Activated CD4-positive, alpha-beta T cell treated with anti-CD3 and anti-CD28 coated beads, Interleukin-2, amount 10 ng/mL, durations not matched to agents 24 days and 14 days (primary cell): ENCODE measurements at regions not wholly inside any gene's neighbourhood (a gene's known extent, or its start where the extent isn't known, plus 50 kb on each side); places are given as distances from the start of the nearest gene placed in this dataset.
"Not testable (repeated sequence)": the region's sequence is repeated elsewhere in the genome, so short reads cannot be mapped to it uniquely, and the experiment has no call there.

Experiments
- DNase-seq: peaks from one replicate; pipeline ENCODE4 v3.0.0; 2022
- H3K27ac Mint-ChIP-seq: one replicate; pipeline ENCODE4 v1.8.0; 2022; ENCODE audit warnings: mild to moderate bottlenecking, mixed read lengths
- H3K27me3 Mint-ChIP-seq: one replicate; pipeline ENCODE4 v1.8.0; 2022; ENCODE audit warnings: mixed read lengths
- H3K36me3 Mint-ChIP-seq: one replicate; pipeline ENCODE4 v1.8.0; 2022; ENCODE audit warnings: low read depth, mild to moderate bottlenecking, mixed read lengths
- H3K4me1 Mint-ChIP-seq: one replicate; pipeline ENCODE4 v1.8.0; 2021; ENCODE audit warnings: mixed read lengths
- H3K4me3 Mint-ChIP-seq: one replicate; pipeline ENCODE4 v1.8.0; 2022; ENCODE audit warnings: mild to moderate bottlenecking, moderate library complexity, mixed read lengths
- H3K9me3 Mint-ChIP-seq: one replicate; pipeline ENCODE4 v1.8.0; 2021; ENCODE audit warnings: mixed read lengths
- intact Hi-C: fragments of 100-400 bp; cut with micrococcal nuclease; formaldehyde crosslinking; loops from one replicate; pipeline ENCODE4 v1.15.1; 2023

- no peaks in the 10 kb centered on the region for H3K9me3 Mint-ChIP-seq
- no peaks in the 10 kb centered on the region for H3K27me3 Mint-ChIP-seq
- intact Hi-C loops: no loop called here
- no peak for DNase-seq
- H3K27ac Mint-ChIP-seq: no peak overlapping the region
- no peaks in the 10 kb centered on the region for H3K4me1 Mint-ChIP-seq
- H3K4me3 Mint-ChIP-seq: no peak overlapping the region
- H3K36me3 Mint-ChIP-seq: no peaks in the 10 kb centered on the region
Observed at GRCh38 chr11:80925321-80925720, 1484.5 kb upstream of the TENM4 start.

DNA sequence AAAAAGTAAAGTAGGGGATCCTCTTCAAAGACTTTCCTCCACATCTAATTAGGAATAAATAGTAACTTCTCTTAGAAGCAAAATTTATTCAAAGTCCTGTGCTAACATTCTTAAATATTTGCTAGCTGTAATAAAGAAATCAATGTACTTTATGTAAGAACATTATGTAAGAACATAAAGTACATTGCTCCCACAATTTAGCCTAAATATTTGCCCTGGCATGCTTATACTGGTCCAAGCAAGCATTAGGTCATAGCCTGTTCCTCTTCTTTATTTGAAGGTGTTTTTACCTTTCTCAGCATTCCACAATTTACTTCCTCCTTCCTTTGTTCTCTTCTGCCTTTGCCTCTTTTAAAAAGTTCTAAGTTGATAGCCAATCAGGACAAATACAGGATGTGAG lies 1480.5 kb upstream of the TENM4 start:
- H3K4me3 Mint-ChIP-seq, H3K4me1 Mint-ChIP-seq, H3K27me3 Mint-ChIP-seq, H3K9me3 Mint-ChIP-seq, DNase-seq, H3K27ac Mint-ChIP-seq, intact Hi-C loops, H3K36me3 Mint-ChIP-seq: not testable (repeated sequence)

GRCh38 chr11:80916173-80916798 lies 1475.5 kb upstream of the TENM4 start:
- intact Hi-C loops: no loop called here
- DNase-seq: no peak
- H3K9me3 Mint-ChIP-seq: no peaks in the 10 kb centered on the region
- H3K27ac Mint-ChIP-seq: no peak overlapping the region
- H3K4me1 Mint-ChIP-seq: no peaks in the 10 kb centered on the region
- H3K36me3 Mint-ChIP-seq: no peaks in the 10 kb centered on the region
- H3K27me3 Mint-ChIP-seq: no peaks in the 10 kb centered on the region
- H3K4me3 Mint-ChIP-seq: no peak overlapping the region

GRCh38 chr11:80914311-80914710 lies 1473.5 kb upstream of the TENM4 start:
- intact Hi-C loops: no loop called here
- Mint-ChIP-seq H3K4me3 (no peak overlapping the region), H3K27me3 (no peaks in the 10 kb centered on the region), H3K9me3 (no peaks in the 10 kb centered on the region), H3K27ac (no peak overlapping the region), H3K4me1 (no peaks in the 10 kb centered on the region), H3K36me3 (no peaks in the 10 kb centered on the region)
- DNase-seq: no peak

DNA sequence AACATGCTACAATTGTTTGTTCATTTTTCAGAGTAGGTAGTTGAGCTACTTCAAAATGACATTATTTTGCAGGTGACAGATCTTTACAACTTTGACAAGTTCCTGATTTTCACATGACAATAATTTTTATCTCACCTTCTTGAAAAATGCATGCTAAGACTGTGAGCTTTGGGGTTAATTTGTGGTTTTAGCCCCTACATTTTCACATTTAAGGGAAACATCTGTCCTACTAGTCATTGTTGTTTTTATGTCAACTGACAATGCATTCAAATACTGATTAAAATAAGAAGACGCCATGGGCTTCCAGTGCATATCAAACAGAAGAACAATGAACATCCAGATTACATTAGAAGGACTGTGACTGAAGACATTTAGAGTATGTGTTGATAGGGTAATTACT lies 1470.8 kb upstream of the TENM4 start:
- Mint-ChIP-seq H3K4me3 (no peak overlapping the region), H3K27me3 (no peaks in the 10 kb centered on the region), H3K9me3 (no peaks in the 10 kb centered on the region), H3K27ac (no peak overlapping the region), H3K36me3 (no peaks in the 10 kb centered on the region), H3K4me1 (no peaks in the 10 kb centered on the region)
- DNase-seq: no peak
- intact Hi-C loops: no loop called here

DNA sequence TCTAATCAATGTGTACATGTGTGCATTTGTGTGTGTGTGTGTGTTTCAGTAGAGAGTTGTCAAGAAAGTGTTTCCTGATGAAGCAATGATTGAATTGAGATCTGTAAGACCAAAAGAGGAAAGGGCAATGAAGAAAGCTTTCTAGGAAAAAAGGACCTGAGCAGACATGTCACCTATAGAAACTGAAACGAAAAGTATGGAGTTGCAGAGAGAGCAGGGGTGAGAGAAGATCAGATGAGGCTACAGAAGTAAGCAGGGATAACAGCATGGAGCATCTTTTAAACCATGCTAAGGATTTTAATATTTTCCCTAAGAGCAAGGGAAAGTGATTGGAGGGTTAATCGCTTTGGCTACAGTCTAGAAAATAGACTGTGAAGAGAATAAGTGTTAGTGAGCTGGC lies 1459.4 kb upstream of the TENM4 start:
- H3K36me3 Mint-ChIP-seq: no peaks in the 10 kb centered on the region
- H3K4me3 Mint-ChIP-seq: no peak overlapping the region
- H3K4me1 Mint-ChIP-seq: peaks cover 2% of the 10 kb centered on the region
- no peaks in the 10 kb centered on the region for H3K27me3 Mint-ChIP-seq
- no peak overlapping the region for H3K27ac Mint-ChIP-seq
- DNase-seq: no peak
- intact Hi-C loops: no loop called here
- H3K9me3 Mint-ChIP-seq: no peaks in the 10 kb centered on the region

- no peak overlapping the region for H3K4me3 Mint-ChIP-seq
- H3K9me3 Mint-ChIP-seq: no peaks in the 10 kb centered on the region
- no peak overlapping the region for H3K27ac Mint-ChIP-seq
- DNase-seq: no peak
- no peaks in the 10 kb centered on the region for H3K27me3 Mint-ChIP-seq
- H3K36me3 Mint-ChIP-seq: no peaks in the 10 kb centered on the region
- intact Hi-C loops: no loop called here
- peaks cover 2% of the 10 kb centered on the region for H3K4me1 Mint-ChIP-seq
Observed at GRCh38 chr11:80899381-80899780, 1458.6 kb upstream of the TENM4 start.

DNA sequence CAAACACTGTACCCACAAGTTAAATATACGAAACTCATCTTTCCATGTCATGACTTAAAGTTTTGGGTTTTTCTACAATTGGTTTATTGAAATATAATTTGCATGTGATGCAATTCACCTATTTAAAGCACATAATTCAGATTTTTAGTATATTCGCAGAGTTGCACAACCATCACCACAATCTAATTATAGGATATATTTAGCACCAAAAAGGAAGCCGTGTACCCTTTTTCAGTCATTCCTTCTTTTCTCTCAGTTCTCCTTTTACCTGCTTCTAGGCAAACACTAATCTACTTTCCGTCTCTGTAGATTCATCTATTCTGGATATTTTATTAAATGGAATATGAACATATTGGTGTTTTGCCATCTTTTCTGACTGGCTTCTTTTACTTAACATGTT lies 1458.1 kb upstream of the TENM4 start:
- Mint-ChIP-seq H3K27ac (no peak overlapping the region), H3K4me3 (no peak overlapping the region), H3K9me3 (no peaks in the 10 kb centered on the region), H3K27me3 (no peaks in the 10 kb centered on the region), H3K4me1 (peaks cover 2% of the 10 kb centered on the region), H3K36me3 (no peaks in the 10 kb centered on the region)
- no peak for DNase-seq
- intact Hi-C loops: no loop called here

- H3K27ac Mint-ChIP-seq: no peak overlapping the region
- DNase-seq: no peak
- intact Hi-C loops: no loop called here
- no peak overlapping the region for H3K4me3 Mint-ChIP-seq
- H3K27me3 Mint-ChIP-seq: no peaks in the 10 kb centered on the region
- no peaks in the 10 kb centered on the region for H3K4me1 Mint-ChIP-seq
- H3K36me3 Mint-ChIP-seq: no peaks in the 10 kb centered on the region
- no peaks in the 10 kb centered on the region for H3K9me3 Mint-ChIP-seq
Observed at GRCh38 chr11:80886684-80887083, 1445.9 kb upstream of the TENM4 start.

- no peaks in the 10 kb centered on the region for H3K27me3 Mint-ChIP-seq
- H3K9me3 Mint-ChIP-seq: peaks cover 8% of the 10 kb centered on the region
- no peaks in the 10 kb centered on the region for H3K36me3 Mint-ChIP-seq
- no peak for DNase-seq
- H3K27ac Mint-ChIP-seq: no peak overlapping the region
- intact Hi-C loops: no loop called here
- H3K4me3 Mint-ChIP-seq: no peak overlapping the region
- H3K4me1 Mint-ChIP-seq: no peaks in the 10 kb centered on the region
Observed at GRCh38 chr11:80873310-80873999, 1432.6 kb upstream of the TENM4 start.

GRCh38 chr11:80872116-80872728 lies 1431.4 kb upstream of the TENM4 start:
- H3K4me3 Mint-ChIP-seq: no peak overlapping the region
- no peaks in the 10 kb centered on the region for H3K27me3 Mint-ChIP-seq
- no peak overlapping the region for H3K27ac Mint-ChIP-seq
- H3K36me3 Mint-ChIP-seq: no peaks in the 10 kb centered on the region
- intact Hi-C loops: no loop called here
- DNase-seq: no peak
- peaks cover 4% of the 10 kb centered on the region for H3K9me3 Mint-ChIP-seq
- no peaks in the 10 kb centered on the region for H3K4me1 Mint-ChIP-seq

- Mint-ChIP-seq H3K9me3 (peaks cover 4% of the 10 kb centered on the region), H3K36me3 (no peaks in the 10 kb centered on the region), H3K4me1 (no peaks in the 10 kb centered on the region), H3K27ac (no peak overlapping the region), H3K4me3 (no peak overlapping the region), H3K27me3 (no peaks in the 10 kb centered on the region)
- no peak for DNase-seq
- intact Hi-C loops: no loop called here
Observed at GRCh38 chr11:80868831-80869230, 1428.0 kb upstream of the TENM4 start.

DNA sequence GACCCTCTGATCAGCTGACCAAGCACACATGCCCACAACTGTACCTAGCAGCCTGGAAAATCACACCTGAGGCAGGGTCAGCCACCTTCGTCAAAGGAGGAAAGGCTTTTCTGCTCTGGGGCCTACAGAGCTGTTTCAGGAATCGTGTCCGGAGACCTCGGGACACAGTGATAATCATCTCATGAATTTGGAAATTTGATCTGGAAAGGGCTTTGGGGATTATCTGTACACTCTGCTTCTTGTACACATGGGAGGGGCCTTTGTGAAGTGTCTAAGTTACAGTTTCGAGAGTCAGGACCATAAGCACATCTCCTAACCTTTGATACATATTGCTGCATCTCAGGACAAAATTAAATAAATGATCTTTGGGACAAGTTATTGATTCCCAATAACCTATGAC lies 1421.2 kb upstream of the TENM4 start:
- no peak for DNase-seq

DNA sequence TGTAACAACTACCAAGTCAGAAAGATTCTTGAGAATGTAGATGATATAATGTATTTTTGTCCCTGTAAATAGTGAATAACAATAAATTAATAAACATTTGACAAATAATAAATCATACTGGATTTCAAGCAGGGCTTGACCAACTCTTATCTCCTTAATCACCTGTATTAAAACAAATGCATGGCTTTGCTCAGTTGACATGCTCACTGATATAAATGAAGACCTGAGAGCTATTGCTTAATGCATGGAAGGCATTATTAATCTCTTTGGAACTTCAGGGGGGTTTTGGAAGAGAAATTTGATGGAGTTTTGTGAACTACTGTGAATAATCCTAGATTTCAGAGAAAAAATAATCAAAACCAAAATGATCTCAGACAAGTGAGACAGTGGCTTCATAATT lies 1420.4 kb upstream of the TENM4 start:
- Mint-ChIP-seq H3K27me3 (no peaks in the 10 kb centered on the region), H3K27ac (no peak overlapping the region)

More for the DNA sequence above, 1421.2 kb upstream of the TENM4 start:
- intact Hi-C loops: no loop called here
- Mint-ChIP-seq H3K4me3 (no peak overlapping the region), H3K36me3 (no peaks in the 10 kb centered on the region), H3K4me1 (no peaks in the 10 kb centered on the region), H3K27ac (no peak overlapping the region), H3K9me3 (no peaks in the 10 kb centered on the region), H3K27me3 (no peaks in the 10 kb centered on the region)

More for the DNA sequence above, 1420.4 kb upstream of the TENM4 start:
- no peak for DNase-seq
- Mint-ChIP-seq H3K4me3 (no peak overlapping the region), H3K9me3 (no peaks in the 10 kb centered on the region), H3K36me3 (no peaks in the 10 kb centered on the region), H3K4me1 (no peaks in the 10 kb centered on the region)
- intact Hi-C loops: no loop called here
